ENCODE measurements at regions not wholly inside any gene's neighbourhood (a gene's known extent, or its start where the extent isn't known, plus 50 kb on each side); places are given as distances from the start of the nearest gene placed in this dataset.

- TF ChIP-seq EP300 (IDR thresholded peaks at IDR 0.05) (no peak), POLR2AphosphoS5 (IDR thresholded peaks at IDR 0.05) (no peak)
- TF ChIP-seq, protein P1, sequence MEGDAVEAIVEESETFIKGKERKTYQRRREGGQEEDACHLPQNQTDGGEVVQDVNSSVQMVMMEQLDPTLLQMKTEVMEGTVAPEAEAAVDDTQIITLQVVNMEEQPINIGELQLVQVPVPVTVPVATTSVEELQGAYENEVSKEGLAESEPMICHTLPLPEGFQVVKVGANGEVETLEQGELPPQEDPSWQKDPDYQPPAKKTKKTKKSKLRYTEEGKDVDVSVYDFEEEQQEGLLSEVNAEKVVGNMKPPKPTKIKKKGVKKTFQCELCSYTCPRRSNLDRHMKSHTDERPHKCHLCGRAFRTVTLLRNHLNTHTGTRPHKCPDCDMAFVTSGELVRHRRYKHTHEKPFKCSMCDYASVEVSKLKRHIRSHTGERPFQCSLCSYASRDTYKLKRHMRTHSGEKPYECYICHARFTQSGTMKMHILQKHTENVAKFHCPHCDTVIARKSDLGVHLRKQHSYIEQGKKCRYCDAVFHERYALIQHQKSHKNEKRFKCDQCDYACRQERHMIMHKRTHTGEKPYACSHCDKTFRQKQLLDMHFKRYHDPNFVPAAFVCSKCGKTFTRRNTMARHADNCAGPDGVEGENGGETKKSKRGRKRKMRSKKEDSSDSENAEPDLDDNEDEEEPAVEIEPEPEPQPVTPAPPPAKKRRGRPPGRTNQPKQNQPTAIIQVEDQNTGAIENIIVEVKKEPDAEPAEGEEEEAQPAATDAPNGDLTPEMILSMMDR (IDR thresholded peaks at IDR 0.05), result no peak
Observed at GRCh38 chr3:18070231-18070630, 327.8 kb upstream of the TBC1D5 start.

Measured in stomach (tissue), 4 donors.